K562 (cell line): ENCODE measurements at regions not wholly inside any gene's neighbourhood (a gene's known extent, or its start where the extent isn't known, plus 50 kb on each side); places are given as distances from the start of the nearest gene placed in this dataset.

Experiments
- ATAC-seq: fragments of 200-7000 bp; cut with Tn5 transposase; 3 replicates; pipeline ENCODE4 v1.9.1; 2020; ENCODE audit warnings: moderate library complexity
- BruUV-seq: library from RNA; stranded (reverse); fragments of 400-500 nt; replicated peaks from 2 replicates; lab custom pipeline; 2021; lab: Mats Ljungman, UMichigan
- CTCF ChIA-PET: fragments of 300-600 bp; formaldehyde crosslinking; extraction: SDS; loops from one replicate; lab custom pipeline; 2021; ENCODE audit warnings: low intra/inter-chr PET ratio; lab: Yijun Ruan, JAX
- POLR2A ChIA-PET: fragments of 300-600, 350-650 bp; sonication (Branson Sonifier 250); formaldehyde crosslinking; extraction: SDS; loops from one replicate; lab custom pipeline; 2021; ENCODE audit warnings: antibody characterized with exemption, inconsistent platforms; lab: Yijun Ruan, JAX
- DNase-seq, 4 experiments: peaks; one replicate each; pipeline versions ENCODE4 v3.0.0 to v3.0.0-alpha.2; 2011 to 2018; ENCODE audit warnings: low spot score in 3 of 4, mixed read lengths in 3 of 4; ENCODE audit errors: extremely low read depth in 1 of 4
- FAIRE-seq: peaks from 2 replicates; lab custom pipeline; 2011; peaks lifted over from hg19 to GRCh38; lab: Jason Lieb, UNC
- H2AFZ ChIP-seq: 2 replicates; pipeline ENCODE4 v1.6.0; 2011; ENCODE audit warnings: low read depth, low read length, control low read depth, inconsistent platforms
- H3K27ac ChIP-seq: fragments of 200-600 bp; 3 replicates; pipeline ENCODE4 v1.8.0; 2011; ENCODE audit warnings: low read depth, mild to moderate bottlenecking, control low read depth, inconsistent platforms, low read length, moderate library complexity, mixed read lengths; ENCODE audit errors: extremely low read depth
- H3K27me3 ChIP-seq, 2 experiments: fragments of 300-600 bp in 1 of 2; 2 replicates in 1 of 2; 3 replicates in 1 of 2; pipeline versions ENCODE4 v1.6.0 to v1.8.0; 2011; ENCODE audit warnings: inconsistent platforms in 2 of 2, low read length in 2 of 2, mild to moderate bottlenecking in 1 of 2, mixed read lengths in 1 of 2, moderate library complexity in 1 of 2; ENCODE audit not compliant: control insufficient read depth in 2 of 2, insufficient read depth in 2 of 2
- H3K36me3 ChIP-seq: fragments of 300-600 bp; 3 replicates; pipeline ENCODE4 v1.8.0; 2011; ENCODE audit warnings: mild to moderate bottlenecking, low read length, inconsistent platforms; ENCODE audit not compliant: control insufficient read depth, insufficient read depth
- H3K4me1 ChIP-seq, 2 experiments: fragments of 200-600 bp in 1 of 2; replicated peaks in 1 of 2; 2 replicates in 1 of 2; 3 replicates in 1 of 2; pipeline versions ENCODE4 v1.5.1 to v1.8.0; 2011; ENCODE audit warnings: inconsistent platforms in 2 of 2, low read length in 2 of 2, mild to moderate bottlenecking in 1 of 2, mixed read lengths in 1 of 2, moderate library complexity in 1 of 2; ENCODE audit not compliant: control insufficient read depth in 2 of 2, insufficient read depth in 2 of 2
- H3K4me2 ChIP-seq: 2 replicates; pipeline ENCODE4 v1.6.1; 2011; ENCODE audit warnings: low read length, control low read depth, inconsistent platforms, mixed read lengths; ENCODE audit not compliant: insufficient read depth
- H3K4me3 ChIP-seq: fragments of 200-600 bp; sonication (generic), shearing (Covaris generic); 2 replicates; pipeline ENCODE4 v1.5.1; 2016; ENCODE audit warnings: control low read depth, inconsistent platforms
- H3K79me2 ChIP-seq: fragments of 200-600 bp; 3 replicates; pipeline ENCODE4 v1.8.0; 2011; ENCODE audit warnings: low read length, inconsistent platforms; ENCODE audit not compliant: control insufficient read depth, insufficient read depth
- H3K9ac ChIP-seq, 2 experiments: 2 replicates each; pipeline versions ENCODE4 v1.6.0 to v1.6.1; 2011; ENCODE audit warnings: low read depth in 2 of 2, low read length in 2 of 2, control low read depth in 1 of 2, inconsistent platforms in 1 of 2, mild to moderate bottlenecking in 1 of 2, mixed read lengths in 1 of 2; ENCODE audit not compliant: insufficient read depth in 1 of 2
- H3K9me1 ChIP-seq: one replicate; pipeline ENCODE4 v1.6.0; 2011; ENCODE audit warnings: inconsistent platforms, mild to moderate bottlenecking, low read length, moderate library complexity; ENCODE audit not compliant: control insufficient read depth, insufficient read depth
- H3K9me3 ChIP-seq: replicated peaks from 2 replicates; pipeline ENCODE4 v1.5.1; 2011; ENCODE audit warnings: low read depth, low read length, inconsistent platforms; ENCODE audit not compliant: control insufficient read depth, insufficient read depth
- H4K20me1 ChIP-seq: replicated peaks from 2 replicates; pipeline ENCODE4 v1.6.1; 2011; ENCODE audit warnings: low read length, inconsistent platforms, mixed read lengths; ENCODE audit not compliant: control insufficient read depth, insufficient read depth
- PCBP1 ChIP-seq: fragments of 200-400 bp; formaldehyde crosslinking; IDR thresholded peaks from 2 replicates; pipeline ENCODE4 v1.6.1; 2018; ENCODE audit warnings: mild to moderate bottlenecking, low read depth, low read length; ENCODE audit not compliant: poor library complexity, severe bottlenecking
- ZFP36 ChIP-seq: fragments of 150-350 bp; IDR thresholded peaks from 2 replicates; pipeline ENCODE4 v1.6.1; 2018; ENCODE audit warnings: low read length, low read depth; ENCODE audit not compliant: partially characterized antibody
- ZFPM2 ChIP-seq: fragments of 250-450 bp; sonication (Bioruptor Pico); IDR thresholded peaks from 2 replicates; pipeline ENCODE4 v1.5.1; 2022; ENCODE audit warnings: mild to moderate bottlenecking
- ZNF197 ChIP-seq: fragments of 200-800 bp; sonication (Bioruptor generic); IDR thresholded peaks from 2 replicates; pipeline ENCODE4 v1.6.1; 2016; ENCODE audit warnings: low read depth, missing genetic modification characterization, missing compliant biosample characterization
- WGBS: fragments of 100-300 bp; shearing (Covaris generic); methylation state at CpG from one replicate; pipeline ENCODE4 v1.1.6; 2016; ENCODE audit warnings: low coverage, mixed read lengths; ENCODE audit not compliant: insufficient coverage; ENCODE audit errors: missing lambda C conversion rate; 5-methylcytosine and 5-hydroxymethylcytosine counted together
- in situ Hi-C: fragments of 300-500 bp; cut with MboI; formaldehyde crosslinking; loops from 4 replicates; pipeline ENCODE4 v1.15.0; 2018; ENCODE audit warnings: inconsistent platforms, mixed read lengths
- intact Hi-C: fragments of 100-400 bp; cut with micrococcal nuclease; formaldehyde crosslinking; loops from 2 replicates; pipeline ENCODE4 v1.14.2; 2022
- TF ChIP-seq, protein P1 (sequence below), 2 experiments: fragments of 450-650 bp; IDR thresholded peaks; 2 replicates each; pipeline ENCODE4 v1.6.1; 2016

DNA sequence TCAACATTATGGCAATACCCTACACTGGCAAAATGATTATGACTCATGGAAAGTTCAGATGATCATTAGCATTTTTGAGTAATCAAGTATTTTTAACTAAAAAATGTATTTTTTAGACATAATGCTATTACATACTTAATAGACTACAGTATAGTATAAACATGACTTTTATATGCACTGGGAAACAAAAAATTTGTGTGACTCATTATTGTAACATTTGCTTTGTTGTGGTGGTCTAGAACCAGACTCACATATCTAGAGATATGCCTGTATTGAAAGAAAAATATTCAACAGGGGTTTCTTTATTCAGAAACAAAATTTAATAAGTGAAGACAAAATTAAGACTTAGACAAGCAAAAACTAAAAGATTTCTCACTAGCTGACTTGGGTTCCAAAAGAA is 385.3 kb upstream of the RIOK2 start:
- DNase-seq: no peak
- no peak overlapping the region for H3K27ac ChIP-seq
- in situ Hi-C loops (no loop called here), intact Hi-C loops (no loop called here)
- H3K36me3 ChIP-seq: no peaks in the 10 kb centered on the region
- TF ChIP-seq ZNF197 (CRISPR knock-in tag): no peak
- TF ChIP-seq, protein P1, sequence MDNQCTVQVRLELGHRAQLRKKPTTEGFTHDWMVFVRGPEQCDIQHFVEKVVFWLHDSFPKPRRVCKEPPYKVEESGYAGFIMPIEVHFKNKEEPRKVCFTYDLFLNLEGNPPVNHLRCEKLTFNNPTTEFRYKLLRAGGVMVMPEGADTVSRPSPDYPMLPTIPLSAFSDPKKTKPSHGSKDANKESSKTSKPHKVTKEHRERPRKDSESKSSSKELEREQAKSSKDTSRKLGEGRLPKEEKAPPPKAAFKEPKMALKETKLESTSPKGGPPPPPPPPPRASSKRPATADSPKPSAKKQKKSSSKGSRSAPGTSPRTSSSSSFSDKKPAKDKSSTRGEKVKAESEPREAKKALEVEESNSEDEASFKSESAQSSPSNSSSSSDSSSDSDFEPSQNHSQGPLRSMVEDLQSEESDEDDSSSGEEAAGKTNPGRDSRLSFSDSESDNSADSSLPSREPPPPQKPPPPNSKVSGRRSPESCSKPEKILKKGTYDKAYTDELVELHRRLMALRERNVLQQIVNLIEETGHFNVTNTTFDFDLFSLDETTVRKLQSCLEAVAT (IDR thresholded peaks at IDR 0.05): no peak
- TF ChIP-seq PCBP1: no peak
- no peak for FAIRE-seq
- H4K20me1 ChIP-seq: no peaks in the 10 kb centered on the region
- H3K27me3 ChIP-seq: no peaks in the 10 kb centered on the region
- no peaks in the 10 kb centered on the region for H3K9me3 ChIP-seq
- no peak overlapping the region for H3K4me3 ChIP-seq
- H3K9me1 ChIP-seq: no peaks in the 10 kb centered on the region
- H3K79me2 ChIP-seq: no peaks in the 10 kb centered on the region
- POLR2A ChIA-PET: no interaction called here
- BruUV-seq: no TSS peak
- CTCF ChIA-PET: no interaction called here
- H3K4me1 ChIP-seq: no peaks in the 10 kb centered on the region
- no peak overlapping the region for H3K4me2 ChIP-seq
- no peak overlapping the region for H2AFZ ChIP-seq
- H3K9ac ChIP-seq: no peak overlapping the region
- ATAC-seq: no peak

DNA sequence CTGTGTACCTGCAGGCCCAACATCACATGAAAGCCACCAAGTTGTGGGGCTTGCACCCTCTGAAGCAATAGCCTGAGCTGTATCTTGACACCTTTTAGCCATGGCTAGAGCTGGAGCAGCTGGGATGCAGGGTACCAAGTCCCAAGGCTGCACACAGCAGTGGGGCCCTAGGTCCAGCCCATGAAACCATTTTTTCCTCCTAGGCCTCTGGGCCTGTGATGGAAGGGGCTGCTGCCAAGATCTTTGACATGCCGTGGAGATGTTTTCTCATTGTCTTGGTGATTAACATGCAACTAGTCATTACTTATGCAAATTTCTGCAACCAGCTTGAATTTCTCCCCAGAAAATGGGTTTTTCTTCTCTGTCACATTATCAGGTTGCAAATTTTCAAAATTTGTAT is 387.2 kb upstream of the RIOK2 start:
- ATAC-seq (no peak), DNase-seq (no peak), FAIRE-seq (no peak)
- H3K79me2 ChIP-seq: no peaks in the 10 kb centered on the region
- no peaks in the 10 kb centered on the region for H3K4me1 ChIP-seq
- ChIA-PET CTCF (no interaction called here), POLR2A (no interaction called here)
- H3K9me1 ChIP-seq: no peaks in the 10 kb centered on the region
- no peak overlapping the region for H3K27ac ChIP-seq
- intact Hi-C loops (no loop called here), in situ Hi-C loops (no loop called here)
- no peak overlapping the region for H3K4me2 ChIP-seq
- no peak overlapping the region for H3K4me3 ChIP-seq
- H4K20me1 ChIP-seq: no peaks in the 10 kb centered on the region
- H3K9ac ChIP-seq: no peak overlapping the region
- 0% methylated on average over 1 of the region's 1 CpG for WGBS
- H3K36me3 ChIP-seq: no peaks in the 10 kb centered on the region
- no peak for TF ChIP-seq ZFPM2 (CRISPR knock-in tag)
- TF ChIP-seq ZFP36: peak; percentile 56
- BruUV-seq: no TSS peak
- no peaks in the 10 kb centered on the region for H3K9me3 ChIP-seq
- H3K27me3 ChIP-seq: no peaks in the 10 kb centered on the region
- H2AFZ ChIP-seq: no peak overlapping the region
